ENCODE measurements at regions not wholly inside any gene's neighbourhood (a gene's known extent, or its start where the extent isn't known, plus 50 kb on each side); places are given as distances from the start of the nearest gene placed in this dataset.

- no peaks in the 10 kb centered on the region for H4K20me1 ChIP-seq (ENCODE audit: insufficient read depth)
- H3K4me1 ChIP-seq (ENCODE audit: low read depth, poor library complexity, severe bottlenecking) = peaks cover 22% of the 10 kb centered on the region
- no peak for TF ChIP-seq CTCF (conservative IDR thresholded peaks at IDR 0.05; ENCODE audit: low read depth, low read length)
- no peaks in the 10 kb centered on the region for H3K79me2 ChIP-seq (ENCODE audit: insufficient read depth, low read depth)
- no peak overlapping the region for H3K4me2 ChIP-seq
- no peaks in the 10 kb centered on the region for H3K36me3 ChIP-seq (ENCODE audit: insufficient read depth)
- no peak overlapping the region for H3K27ac ChIP-seq
- no peaks in the 10 kb centered on the region for H3K27me3 ChIP-seq (ENCODE audit: insufficient read depth, low read depth)
- H3K9ac ChIP-seq = no peak overlapping the region
- H3K4me3 ChIP-seq (IDR thresholded peaks at IDR 0.05; ENCODE audit: insufficient read depth, low read depth, low read length) = no peak overlapping the region
- no peak overlapping the region for H2AFZ ChIP-seq (ENCODE audit: low read depth)
These were observed 131.7 kb upstream of the TNS3 start for GRCh38 chr7:47713595-47713994.

- no peak for TF ChIP-seq CTCF (conservative IDR thresholded peaks at IDR 0.05; ENCODE audit: low read depth, low read length)
- H3K4me3 ChIP-seq (IDR thresholded peaks at IDR 0.05; ENCODE audit: insufficient read depth, low read depth, low read length) = no peak overlapping the region
- H3K36me3 ChIP-seq (ENCODE audit: insufficient read depth) = no peaks in the 10 kb centered on the region
- H3K27ac ChIP-seq = no peak overlapping the region
- no peaks in the 10 kb centered on the region for H3K27me3 ChIP-seq (ENCODE audit: insufficient read depth, low read depth)
- no peaks in the 10 kb centered on the region for H3K79me2 ChIP-seq (ENCODE audit: insufficient read depth, low read depth)
- H3K4me2 ChIP-seq = no peak overlapping the region
- no peaks in the 10 kb centered on the region for H4K20me1 ChIP-seq (ENCODE audit: insufficient read depth)
- H2AFZ ChIP-seq (ENCODE audit: low read depth) = no peak overlapping the region
- no peak overlapping the region for H3K9ac ChIP-seq
- peaks cover 22% of the 10 kb centered on the region for H3K4me1 ChIP-seq (ENCODE audit: low read depth, poor library complexity, severe bottlenecking)
These were observed 130.5 kb upstream of the TNS3 start for GRCh38 chr7:47712416-47712815.

DNA sequence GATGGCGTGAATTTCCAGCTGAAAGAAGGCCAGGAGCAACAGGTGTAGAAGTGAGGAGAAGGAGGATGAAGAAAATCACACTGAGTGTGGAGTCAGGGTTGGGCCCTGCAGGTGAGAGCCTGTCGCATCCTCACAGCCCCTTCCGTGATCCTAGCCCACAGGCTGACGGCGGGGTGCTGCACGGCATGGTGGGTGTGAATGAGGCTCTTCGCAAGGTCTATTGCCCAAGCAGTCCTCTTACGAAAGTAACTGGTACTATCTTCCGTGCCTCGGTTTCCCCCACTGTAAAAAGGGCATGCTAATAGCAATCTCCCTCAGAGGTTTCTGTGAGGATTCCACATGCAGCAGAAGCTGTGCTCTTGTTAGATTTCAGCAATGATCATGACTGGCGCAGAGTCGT, 129.9 kb upstream of the TNS3 start:
- Histone ChIP-seq H3K27ac (no peak overlapping the region), H4K20me1 (ENCODE audit: insufficient read depth) (no peaks in the 10 kb centered on the region), H3K79me2 (ENCODE audit: insufficient read depth, low read depth) (no peaks in the 10 kb centered on the region), H2AFZ (ENCODE audit: low read depth) (no peak overlapping the region), H3K9ac (no peak overlapping the region), H3K4me1 (ENCODE audit: low read depth, poor library complexity, severe bottlenecking) (peaks cover 22% of the 10 kb centered on the region), H3K4me2 (no peak overlapping the region), H3K27me3 (ENCODE audit: insufficient read depth, low read depth) (no peaks in the 10 kb centered on the region), H3K4me3 (IDR thresholded peaks at IDR 0.05; ENCODE audit: insufficient read depth, low read depth, low read length) (no peak overlapping the region), H3K36me3 (ENCODE audit: insufficient read depth) (no peaks in the 10 kb centered on the region)
- TF ChIP-seq CTCF (conservative IDR thresholded peaks at IDR 0.05; ENCODE audit: low read depth, low read length) = no peak

DNA sequence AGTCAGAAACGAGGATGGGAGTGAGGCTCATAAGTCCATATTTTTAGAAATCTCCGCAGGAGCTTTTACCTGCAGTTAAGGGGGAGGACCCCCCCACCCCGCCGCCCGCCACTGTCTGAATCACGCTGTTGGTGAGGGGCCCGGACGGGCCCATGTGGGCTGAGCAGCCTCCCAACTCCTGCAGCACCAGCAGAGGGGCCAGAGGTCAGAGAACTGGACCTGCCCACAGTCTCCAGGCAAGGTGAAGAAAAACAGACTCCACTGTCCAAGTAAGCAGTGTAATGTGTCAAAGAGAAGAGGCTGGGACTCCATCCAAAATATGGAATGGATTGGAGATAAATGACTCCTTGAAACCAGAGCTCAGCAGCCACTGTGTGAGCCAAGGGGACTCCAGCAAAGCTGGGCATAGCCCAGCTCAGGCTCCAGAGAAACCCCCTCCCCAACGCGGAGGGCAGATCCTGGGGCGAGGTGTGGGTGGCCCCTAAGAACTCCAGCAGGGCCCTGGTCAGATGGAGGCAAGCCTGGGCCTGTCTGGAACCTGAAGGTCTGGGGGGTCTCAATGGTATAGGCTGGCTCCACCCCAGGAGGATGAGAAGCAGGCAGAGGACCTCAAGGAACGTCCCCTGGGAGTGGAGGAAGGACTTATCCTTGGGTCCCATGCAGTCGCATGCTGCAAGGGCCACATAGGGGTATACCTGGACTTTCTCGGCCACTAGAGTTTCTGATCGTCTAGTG, 128.5 kb upstream of the TNS3 start:
- no peak overlapping the region for H2AFZ ChIP-seq (ENCODE audit: low read depth)
- H3K9ac ChIP-seq = no peak overlapping the region
- no peaks in the 10 kb centered on the region for H3K36me3 ChIP-seq (ENCODE audit: insufficient read depth)
- no peaks in the 10 kb centered on the region for H4K20me1 ChIP-seq (ENCODE audit: insufficient read depth)
- no peak overlapping the region for H3K4me3 ChIP-seq (IDR thresholded peaks at IDR 0.05; ENCODE audit: insufficient read depth, low read depth, low read length)
- H3K27me3 ChIP-seq (ENCODE audit: insufficient read depth, low read depth) = no peaks in the 10 kb centered on the region
- H3K79me2 ChIP-seq (ENCODE audit: insufficient read depth, low read depth) = no peaks in the 10 kb centered on the region
- H3K4me2 ChIP-seq = no peak overlapping the region
- peaks cover 17% of the 10 kb centered on the region for H3K4me1 ChIP-seq (ENCODE audit: low read depth, poor library complexity, severe bottlenecking)
- no peak for TF ChIP-seq CTCF (conservative IDR thresholded peaks at IDR 0.05; ENCODE audit: low read depth, low read length)
- no peak overlapping the region for H3K27ac ChIP-seq

Data from KMS-11 (cell line).